ENCODE measurements at regions not wholly inside any gene's neighbourhood (a gene's known extent, or its start where the extent isn't known, plus 50 kb on each side); places are given as distances from the start of the nearest gene placed in this dataset.

GRCh38 chr18:60889442-60889841 is 443.8 kb upstream of the CDH20 start:
- no peaks in the 10 kb centered on the region for H3K79me2 ChIP-seq (ENCODE audit: control insufficient read depth in 1 of 2, insufficient read depth in 2 of 2, low read length in 2 of 2)
- H2AFZ ChIP-seq (ENCODE audit: low read length): no peak overlapping the region
- no peak overlapping the region for H3K56ac ChIP-seq (replicated peaks; ENCODE audit: insufficient read length, low read depth, low read length)
- no peaks in the 10 kb centered on the region for H3K4me1 ChIP-seq (replicated peaks in 1 of 4; ENCODE audit: control insufficient read depth in 3 of 4, insufficient read depth in 4 of 4, low read length in 3 of 4)
- H3K9me3 ChIP-seq (ENCODE audit: insufficient read depth in 2 of 2, low read depth in 1 of 2, low read length in 1 of 2): no peaks in the 10 kb centered on the region
- no peak overlapping the region for H3K23ac ChIP-seq (ENCODE audit: insufficient read length)
- WGBS, 2 experiments (ENCODE audit: extremely low coverage in 1 of 2, insufficient coverage in 1 of 2, insufficient read length in 1 of 2, insufficient replicate concordance in 2 of 2, low coverage in 1 of 2, low lambda C conversion rate in 2 of 2, missing lambda C conversion rate in 1 of 2): 88% methylated on average over 2 of the region's 2 CpGs; no CpG with 5 or more reads in 1 of the 2 experiments
- H3K23me2 ChIP-seq (ENCODE audit: low read depth, low read length): no peaks in the 10 kb centered on the region
- no peak for FAIRE-seq
- H3K27me3 ChIP-seq (replicated peaks in 1 of 4; ENCODE audit: control insufficient read depth in 3 of 4, extremely low read depth in 1 of 4, insufficient read depth in 3 of 4, low read length in 3 of 4): peaks cover 0 to 1% (median 0%) of the 10 kb centered on the region in 4 experiments; a peak in 1 of 7 replicates
- H2BK20ac ChIP-seq (ENCODE audit: low read length): no peak overlapping the region
- no peak overlapping the region for H3K4me2 ChIP-seq (ENCODE audit: insufficient read depth in 1 of 2, low read depth in 2 of 2, low read length in 2 of 2)
- H4K5ac ChIP-seq (ENCODE audit: insufficient read length, low read depth, low read length): no peak overlapping the region
- no peak overlapping the region for H2BK5ac ChIP-seq (ENCODE audit: low read depth, low read length)
- H4K91ac ChIP-seq (replicated peaks; ENCODE audit: insufficient read length, low read length): no peak overlapping the region
- no peak overlapping the region for H2BK120ac ChIP-seq (replicated peaks; ENCODE audit: low read depth, low read length)
- ChIA-PET CTCF (ENCODE audit: partially characterized antibody) (no interaction called here), POLR2A (ENCODE audit: partially characterized antibody) (no interaction called here)
- DNase-seq (ENCODE audit: low read depth in 1 of 2, low spot score in 2 of 2): no peak
- no peak overlapping the region for H3K14ac ChIP-seq (ENCODE audit: insufficient read length)
- H3K27ac ChIP-seq (ENCODE audit: low read depth, low read length): no peak overlapping the region
- no peak overlapping the region for H3K9ac ChIP-seq (replicated peaks in 1 of 4; ENCODE audit: extremely low read depth in 1 of 4, low read depth in 3 of 4, low read length in 3 of 4)
- H4K20me1 ChIP-seq (replicated peaks in 1 of 2; ENCODE audit: control insufficient read depth in 1 of 2, insufficient read depth in 2 of 2, low read length in 2 of 2): no peaks in the 10 kb centered on the region
- H3K18ac ChIP-seq (ENCODE audit: extremely low read depth, low read length): no peak overlapping the region
- no peaks in the 10 kb centered on the region for H3K79me1 ChIP-seq (ENCODE audit: low read depth, low read length)
- no peak overlapping the region for H4K8ac ChIP-seq (ENCODE audit: extremely low read depth, insufficient read depth, low read length)
- H2BK12ac ChIP-seq (ENCODE audit: low read depth, low read length): no peak overlapping the region
- H3K4ac ChIP-seq (replicated peaks; ENCODE audit: insufficient read length, low read depth, low read length): no peak overlapping the region
- H3K36me3 ChIP-seq (ENCODE audit: control insufficient read depth in 2 of 4, insufficient read depth in 4 of 4, low read length in 3 of 4): no peaks in the 10 kb centered on the region
- no peak overlapping the region for H2BK15ac ChIP-seq (ENCODE audit: low read length)
- H3K4me3 ChIP-seq (ENCODE audit: extremely low read depth in 1 of 4, insufficient read depth in 2 of 4, low read depth in 3 of 4, low read length in 4 of 4): no peak overlapping the region
- no peak overlapping the region for H2AK5ac ChIP-seq (ENCODE audit: low read depth, low read length)
- TF ChIP-seq ZNF274 (IDR thresholded peaks at IDR 0.05; ENCODE audit: borderline replicate concordance, extremely low read depth, low read length): no peak

Data from H1 (cell line).